Skin epidermis (tissue), 12 donors: ENCODE measurements at regions not wholly inside any gene's neighbourhood (a gene's known extent, or its start where the extent isn't known, plus 50 kb on each side); places are given as distances from the start of the nearest gene placed in this dataset.
"Not testable (repeated sequence)": the region's sequence is repeated elsewhere in the genome, so short reads cannot be mapped to it uniquely, and the experiment has no call there.

Experiments
- H3K27ac ChIP-seq, 21 experiments: fragments of 200-600 bp; sonication (generic) in 11 of 21; one replicate each; pipeline ENCODE4 v1.5.0; 2020; ENCODE audit warnings: mild to moderate bottlenecking in 3 of 21, inconsistent platforms in 2 of 21, moderate library complexity in 2 of 21
- H3K4me3 ChIP-seq, 7 experiments: fragments of 200-600 bp; sonication (generic) in 2 of 7; one replicate each; pipeline ENCODE4 v1.5.0; 2020; ENCODE audit warnings: inconsistent platforms in 2 of 7, mild to moderate bottlenecking in 2 of 7, moderate library complexity in 1 of 7

DNA sequence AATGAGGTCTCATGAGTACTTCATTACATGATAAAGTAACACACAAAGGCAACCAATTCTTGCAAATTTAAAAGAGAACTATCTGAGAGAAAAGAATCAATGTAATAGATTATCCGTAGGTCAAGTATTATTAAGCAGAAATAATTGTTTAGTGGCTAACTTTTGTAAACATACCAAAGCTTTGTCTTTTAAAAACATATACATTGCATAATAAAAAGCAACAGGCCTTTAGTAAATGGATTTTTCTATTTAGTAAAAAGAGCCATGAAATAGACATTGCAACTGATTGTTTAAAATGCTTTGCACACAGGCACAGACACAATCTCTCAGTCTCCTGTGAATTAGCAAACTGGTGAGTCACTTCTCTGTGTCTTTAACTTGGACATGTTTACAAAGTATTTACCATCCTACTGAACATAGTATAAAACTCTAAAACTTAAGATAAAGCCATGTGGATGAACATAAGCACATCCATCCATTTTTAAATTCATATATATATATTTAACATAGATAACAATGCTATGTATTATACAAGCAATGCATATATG is 518.7 kb upstream of the MGAT4C start:
- no peak overlapping the region for H3K27ac ChIP-seq
- H3K4me3 ChIP-seq = no peak overlapping the region

DNA sequence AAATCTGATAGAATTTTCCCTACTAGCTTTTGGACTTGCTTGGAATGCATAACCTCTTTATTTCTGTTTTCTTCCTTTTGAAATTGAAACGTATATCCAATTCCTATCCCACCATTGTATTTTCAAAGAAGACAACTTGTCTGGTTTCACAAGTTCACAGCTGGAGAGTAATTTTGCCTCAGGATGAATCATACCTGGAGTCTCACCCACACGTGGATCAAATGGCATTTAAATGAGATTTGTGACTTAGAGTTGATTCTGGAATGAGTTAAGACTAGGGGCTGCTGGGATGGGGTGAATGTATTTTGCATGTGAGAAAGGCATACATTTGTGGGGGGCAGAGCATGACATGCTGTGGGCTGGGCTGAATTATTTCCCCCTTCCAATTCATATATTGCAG is 516.5 kb upstream of the MGAT4C start:
- H3K27ac ChIP-seq = no peak overlapping the region
- H3K4me3 ChIP-seq = no peak overlapping the region

DNA sequence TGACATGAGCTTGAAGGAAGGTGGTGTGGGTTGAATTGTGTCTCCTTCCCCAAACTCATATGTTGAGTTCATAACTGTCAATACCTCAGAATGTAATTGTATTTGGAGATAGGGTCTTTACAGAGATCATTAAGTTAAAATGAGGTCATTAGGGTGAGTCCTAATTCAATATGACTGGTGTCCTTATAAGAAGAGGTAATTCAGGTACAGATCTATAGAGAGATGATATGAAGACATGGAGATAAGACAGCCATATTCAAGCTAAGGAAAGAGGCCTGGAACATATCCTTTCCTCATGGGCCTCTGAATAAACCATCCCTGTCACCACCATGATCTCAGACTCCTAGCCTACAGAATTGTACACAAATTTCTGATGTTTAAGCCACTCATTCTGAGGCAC is 514.7 kb upstream of the MGAT4C start:
- Histone ChIP-seq H3K4me3 (no peak overlapping the region), H3K27ac (no peak overlapping the region)

DNA sequence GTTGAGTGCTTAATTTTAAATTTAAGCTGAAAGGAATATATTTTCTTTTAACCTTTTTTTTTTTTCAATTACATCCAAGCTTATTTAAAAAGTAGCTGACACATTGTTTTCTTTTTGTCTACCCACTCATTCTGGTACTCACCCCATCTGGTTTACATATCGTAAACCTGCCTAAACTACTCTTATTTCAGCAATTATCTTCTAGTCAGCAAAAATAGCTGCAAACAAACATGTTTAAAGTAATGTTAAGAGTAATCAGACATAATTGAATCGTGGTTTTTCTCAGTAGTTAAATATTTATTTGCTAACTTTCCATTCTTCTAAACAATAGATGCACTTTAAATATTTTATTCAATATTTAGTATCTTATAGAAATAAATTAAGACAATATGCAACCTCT is 492.7 kb upstream of the MGAT4C start:
- H3K27ac ChIP-seq = no peak overlapping the region
- no peak overlapping the region for H3K4me3 ChIP-seq

DNA sequence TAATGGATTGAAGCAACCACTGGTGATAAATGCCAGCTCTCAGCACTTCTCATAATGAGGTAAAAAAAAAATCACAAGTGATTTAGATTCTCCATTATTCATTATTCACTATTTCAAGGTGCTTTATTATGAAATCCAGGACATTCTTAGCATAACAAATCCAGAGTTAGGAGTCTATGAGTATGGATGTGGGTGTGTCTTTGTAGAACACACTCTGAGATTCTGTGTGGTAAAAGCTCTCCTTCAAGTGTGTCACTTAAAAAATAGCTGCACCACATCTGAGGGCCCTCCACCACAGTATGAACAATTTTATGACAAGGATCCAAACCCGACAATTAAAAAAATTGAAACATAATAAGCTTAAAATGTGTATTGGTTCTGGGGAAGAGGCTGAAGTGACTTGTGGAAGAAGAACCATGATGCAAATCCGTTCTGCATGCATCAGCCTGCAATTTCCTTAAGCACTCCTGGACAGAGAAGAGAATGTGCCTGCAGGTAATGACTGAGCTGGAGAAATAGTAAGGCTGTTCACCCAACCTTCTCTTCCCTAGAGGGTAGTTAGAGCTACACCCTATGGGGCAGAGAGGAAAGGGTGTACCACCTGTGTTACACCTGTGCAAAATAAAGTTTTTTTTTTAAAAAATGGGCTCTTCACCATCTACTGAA is 488.5 kb upstream of the MGAT4C start:
- H3K4me3 ChIP-seq = no peak overlapping the region
- H3K27ac ChIP-seq = no peak overlapping the region

DNA sequence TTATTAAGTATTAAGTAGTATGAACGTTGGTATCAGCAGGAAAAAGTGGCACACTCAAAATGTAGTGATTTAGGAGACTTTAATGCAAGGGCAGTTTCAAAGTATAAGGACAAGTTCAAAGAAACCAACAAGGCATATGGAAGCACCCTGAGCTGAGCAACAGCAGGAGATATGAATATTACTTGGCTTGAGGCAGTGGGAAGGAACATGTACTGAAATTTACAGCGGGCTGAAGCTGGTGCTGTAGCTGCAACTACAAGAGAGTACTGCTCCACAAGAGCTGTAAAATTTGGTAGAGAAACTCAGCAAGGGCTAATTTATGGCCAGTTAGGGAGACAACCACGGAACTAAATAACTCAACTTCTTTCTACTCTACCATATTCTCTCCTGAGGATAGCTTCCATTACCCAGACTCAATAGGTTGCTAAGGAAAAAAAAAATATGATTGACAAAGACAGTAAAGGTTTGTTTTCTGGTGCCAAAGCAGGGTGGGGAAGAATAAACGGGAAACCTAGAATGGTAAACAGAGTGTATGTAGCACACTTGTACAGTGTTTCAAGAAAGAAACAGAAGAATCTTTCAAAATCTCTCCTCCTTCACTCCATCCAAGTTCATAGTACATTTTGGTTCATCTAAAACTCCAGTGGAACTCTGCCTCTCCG is 487.8 kb upstream of the MGAT4C start:
- no peak overlapping the region for H3K27ac ChIP-seq
- no peak overlapping the region for H3K4me3 ChIP-seq

DNA sequence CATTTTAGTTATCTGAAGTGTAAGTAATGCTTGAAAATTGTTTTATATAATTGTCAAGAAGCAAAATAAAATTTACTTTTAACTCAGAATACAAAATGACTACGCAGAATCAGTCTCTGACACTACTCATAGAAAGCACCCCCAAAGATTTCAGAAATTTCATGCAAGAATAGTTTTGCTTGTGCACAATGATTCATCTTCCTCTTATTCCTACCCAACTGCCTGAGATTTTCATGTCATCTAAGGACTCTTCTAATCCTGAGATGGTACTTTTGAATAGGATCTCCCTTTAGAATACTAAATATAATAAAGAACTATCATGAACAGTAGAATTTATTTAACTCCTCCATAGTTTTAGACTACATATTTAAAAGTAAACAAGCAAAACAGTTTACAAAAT is 485.3 kb upstream of the MGAT4C start:
- Histone ChIP-seq H3K4me3 (no peak overlapping the region), H3K27ac (no peak overlapping the region)

DNA sequence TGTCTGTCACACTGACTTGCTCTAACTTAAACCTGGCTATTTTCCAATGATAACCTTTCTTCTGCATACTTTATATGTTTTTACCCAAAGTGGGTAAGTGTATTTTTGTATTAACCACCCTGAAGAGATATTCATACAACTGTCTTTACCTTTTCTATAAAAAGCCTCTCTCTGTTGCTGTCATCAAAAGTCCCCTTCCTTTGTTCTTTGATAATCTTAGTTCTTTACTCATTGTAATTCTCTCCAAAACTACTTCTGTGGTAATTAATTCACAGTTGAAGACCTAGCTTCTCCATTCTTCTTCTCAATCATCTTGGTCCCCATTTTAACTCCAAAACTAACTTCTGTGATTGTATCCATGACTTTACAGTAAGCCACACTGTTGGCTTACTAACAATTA is 479.7 kb upstream of the MGAT4C start:
- Histone ChIP-seq H3K4me3 (no peak overlapping the region), H3K27ac (no peak overlapping the region)

DNA sequence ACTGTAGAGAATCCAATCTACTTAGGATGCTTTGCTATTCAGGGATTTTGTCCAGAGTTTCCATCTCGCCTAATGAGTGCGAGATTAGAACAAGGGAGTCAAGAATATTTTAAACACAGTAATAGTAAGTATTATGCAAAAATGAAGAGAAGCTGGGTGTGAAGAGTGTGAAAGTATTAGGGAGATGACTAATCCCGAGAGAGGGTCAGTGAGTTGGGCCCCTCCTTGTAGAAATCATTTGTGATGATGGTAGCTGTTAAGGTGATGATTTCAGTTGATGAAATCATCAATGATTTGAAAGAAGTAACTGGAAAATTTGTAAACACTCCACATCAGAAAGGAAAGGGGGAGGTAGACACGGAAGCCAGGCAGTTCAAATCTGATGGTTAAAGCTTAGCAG is 478.9 kb upstream of the MGAT4C start:
- H3K27ac ChIP-seq = no peak overlapping the region
- no peak overlapping the region for H3K4me3 ChIP-seq

DNA sequence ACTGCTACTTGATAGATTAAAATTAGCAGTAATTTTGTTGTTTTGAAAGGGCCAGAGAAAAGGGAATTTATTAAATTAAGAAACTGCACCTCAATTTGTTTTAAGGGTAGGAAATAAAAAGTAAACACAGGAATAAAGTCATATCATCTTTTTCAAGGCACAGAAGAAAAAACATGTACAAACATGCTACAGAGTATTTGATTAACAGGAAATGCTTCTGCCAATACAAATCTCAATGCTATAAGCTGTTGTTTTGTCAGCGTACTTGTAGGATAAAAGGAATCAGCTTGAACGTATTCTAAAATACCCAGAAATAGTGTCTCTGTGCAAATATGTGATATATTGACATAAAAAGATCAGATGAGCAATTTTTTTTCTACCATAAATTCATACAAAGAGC is 474.0 kb upstream of the MGAT4C start:
- Histone ChIP-seq H3K4me3 (no peak overlapping the region), H3K27ac (no peak overlapping the region)

DNA sequence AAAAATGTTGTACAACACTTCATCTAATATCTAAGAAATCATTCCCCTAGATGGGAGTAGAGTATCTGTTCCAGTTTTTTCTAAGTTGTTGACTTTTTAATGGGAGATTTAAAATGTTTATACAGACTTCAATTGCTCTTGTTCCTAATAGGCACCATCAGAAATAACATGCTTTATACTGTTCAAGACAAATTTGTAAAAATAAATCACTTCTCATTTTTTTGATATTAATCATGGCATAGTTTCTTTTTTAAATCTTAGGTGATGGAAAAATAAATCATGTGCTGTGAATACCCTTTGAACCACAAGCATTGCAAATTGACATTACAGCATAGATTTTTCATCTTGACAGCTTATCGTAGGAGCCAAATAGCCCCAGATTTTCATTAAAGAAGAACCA is 473.5 kb upstream of the MGAT4C start:
- no peak overlapping the region for H3K4me3 ChIP-seq
- H3K27ac ChIP-seq = no peak overlapping the region

DNA sequence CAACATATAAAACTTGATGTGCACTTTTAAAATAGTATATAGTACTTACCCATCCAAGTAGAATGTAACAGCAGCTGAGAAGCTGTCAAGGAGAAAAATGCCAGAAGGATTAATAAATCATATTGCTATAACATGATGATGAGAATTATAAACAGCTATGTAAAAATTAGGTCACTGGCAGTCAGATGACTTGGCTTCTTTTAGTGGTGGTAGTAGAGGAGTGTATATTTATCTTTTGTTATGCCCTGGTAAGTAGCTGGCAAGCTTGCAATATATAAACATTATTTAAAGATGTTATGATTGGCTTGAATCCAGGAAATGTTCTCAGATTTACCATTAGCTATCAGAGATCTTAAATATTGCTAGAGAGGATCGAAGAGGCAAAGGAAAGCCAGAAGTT is 471.0 kb upstream of the MGAT4C start:
- Histone ChIP-seq H3K27ac (no peak overlapping the region), H3K4me3 (no peak overlapping the region)

DNA sequence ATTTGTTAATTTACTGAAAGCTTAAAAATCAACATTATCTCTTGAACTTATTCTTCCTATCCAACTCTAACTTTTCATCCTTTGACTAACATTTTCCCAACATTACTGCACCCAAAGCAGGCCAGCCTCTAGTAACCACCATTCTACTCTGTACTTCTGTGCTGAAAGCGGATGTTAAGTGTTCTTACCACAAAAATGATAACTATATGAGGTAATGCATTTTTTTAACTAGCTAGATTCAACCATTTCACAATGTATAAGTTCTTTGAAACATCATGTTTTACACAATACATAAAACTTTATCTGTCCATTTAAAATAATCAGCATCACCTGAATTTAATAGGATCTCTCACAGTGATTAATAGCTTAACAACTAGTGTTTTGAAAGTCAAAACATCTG is 468.5 kb upstream of the MGAT4C start:
- H3K4me3 ChIP-seq = no peak overlapping the region
- no peak overlapping the region for H3K27ac ChIP-seq

DNA sequence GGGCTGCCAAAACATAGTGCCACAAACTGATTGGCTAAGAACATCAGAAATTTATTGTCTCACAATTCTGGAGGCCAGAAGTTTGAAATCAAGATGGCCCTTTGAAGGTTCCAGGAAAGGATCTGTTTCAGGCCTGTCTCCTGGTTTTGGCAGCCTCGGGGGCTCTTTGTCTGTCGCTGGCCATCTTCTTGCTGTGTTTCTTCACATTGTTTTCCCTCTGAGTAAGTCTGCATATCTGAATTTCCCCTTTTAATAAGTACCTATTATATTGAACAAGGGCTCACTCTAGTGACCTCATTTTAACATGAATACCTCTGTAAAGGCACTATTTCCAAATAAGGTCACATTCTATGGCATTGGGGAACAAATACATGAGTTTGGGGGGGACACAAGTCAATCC is 467.1 kb upstream of the MGAT4C start:
- H3K4me3 ChIP-seq = no peak overlapping the region
- H3K27ac ChIP-seq = no peak overlapping the region

DNA sequence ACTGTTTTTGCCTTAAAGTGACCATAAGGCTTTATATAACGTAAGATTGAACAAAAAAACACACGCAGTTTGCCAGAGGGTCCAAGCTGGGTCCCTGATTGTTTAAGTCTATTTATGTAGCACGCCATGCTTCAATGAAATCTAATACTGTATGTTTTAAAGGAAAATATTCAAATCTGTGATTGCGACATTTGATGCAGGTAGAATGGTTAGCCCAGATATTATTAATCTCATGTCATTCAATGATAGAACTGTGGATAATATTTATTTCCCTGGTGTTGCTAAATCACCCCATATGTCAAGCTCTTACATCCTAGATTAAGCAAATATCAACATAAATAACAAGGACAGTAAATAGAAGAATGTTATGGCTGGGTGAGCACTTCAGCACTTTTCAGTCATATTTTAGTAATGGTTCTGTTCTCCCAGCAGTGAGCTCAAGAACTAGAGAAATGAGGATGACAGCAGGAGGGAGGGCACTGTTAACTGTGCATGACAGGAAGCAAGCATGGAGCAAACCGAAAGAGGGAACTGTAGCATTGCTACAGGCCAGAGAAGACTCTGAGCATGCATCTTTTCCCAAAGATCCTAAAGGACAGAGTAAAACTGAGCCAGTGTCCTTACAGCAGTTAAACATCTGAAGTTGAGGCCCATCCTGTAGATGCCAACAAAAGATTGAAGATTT is 465.7 kb upstream of the MGAT4C start:
- Histone ChIP-seq H3K27ac (no peak overlapping the region), H3K4me3 (no peak overlapping the region)

DNA sequence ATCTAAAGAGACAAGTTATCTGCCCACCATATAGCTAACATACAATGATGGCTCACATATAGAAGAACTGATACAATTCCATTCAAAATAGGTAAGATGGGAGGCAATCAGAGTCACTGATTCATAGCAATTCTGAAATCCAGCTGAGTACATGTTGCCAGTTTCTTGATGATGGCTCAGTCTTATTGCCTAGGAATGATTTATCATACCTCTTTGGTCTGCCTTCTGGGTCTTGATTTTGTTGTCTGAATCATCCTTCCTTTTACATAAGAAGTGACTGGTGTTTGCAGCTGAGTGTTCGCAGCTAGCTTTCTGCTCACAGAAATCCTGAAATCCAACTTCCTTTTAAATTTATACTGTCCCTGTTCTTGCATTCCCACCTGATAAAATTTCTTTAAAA is 463.2 kb upstream of the MGAT4C start:
- Histone ChIP-seq H3K27ac (no peak overlapping the region), H3K4me3 (no peak overlapping the region)

DNA sequence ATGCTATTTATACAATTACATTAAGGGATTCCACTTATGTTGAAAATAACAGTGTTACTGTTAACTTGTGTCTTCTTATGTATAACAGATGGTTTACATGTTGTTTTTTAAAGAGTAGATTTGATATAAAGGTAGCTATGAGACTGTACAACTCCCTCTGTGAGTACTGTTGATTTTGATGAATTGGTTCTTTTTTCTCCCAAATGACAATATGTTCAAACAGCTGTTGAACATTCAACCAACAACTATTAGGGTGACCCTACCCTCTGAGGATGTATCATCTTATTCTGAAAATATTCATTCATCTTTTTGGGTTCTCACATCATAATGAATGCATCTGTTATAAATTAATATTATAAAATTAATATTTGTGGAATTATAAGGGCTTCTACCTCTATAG is 456.9 kb upstream of the MGAT4C start:
- no peak overlapping the region for H3K27ac ChIP-seq
- H3K4me3 ChIP-seq = no peak overlapping the region

DNA sequence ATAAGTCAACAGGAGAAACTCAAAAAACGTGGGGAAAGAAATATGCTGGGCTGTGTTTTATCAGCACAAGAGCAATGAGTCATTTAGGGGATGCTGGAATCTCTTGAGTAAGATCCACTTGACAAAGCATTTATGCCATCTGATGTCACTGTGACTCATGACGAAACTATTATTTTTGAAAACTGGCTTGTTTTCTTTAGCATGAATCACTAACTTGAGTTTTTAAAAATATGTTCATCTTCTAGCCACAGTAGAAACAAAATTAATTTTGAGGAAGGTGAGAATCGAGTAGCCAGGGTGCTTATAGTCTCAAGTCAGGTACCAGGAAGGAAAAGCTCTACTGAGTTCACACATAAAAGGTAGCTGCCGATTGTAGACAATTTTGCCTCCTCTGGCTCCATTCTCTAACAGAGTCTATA is 456.2 kb upstream of the MGAT4C start:
- Histone ChIP-seq H3K4me3 (no peak overlapping the region), H3K27ac (no peak overlapping the region)

DNA sequence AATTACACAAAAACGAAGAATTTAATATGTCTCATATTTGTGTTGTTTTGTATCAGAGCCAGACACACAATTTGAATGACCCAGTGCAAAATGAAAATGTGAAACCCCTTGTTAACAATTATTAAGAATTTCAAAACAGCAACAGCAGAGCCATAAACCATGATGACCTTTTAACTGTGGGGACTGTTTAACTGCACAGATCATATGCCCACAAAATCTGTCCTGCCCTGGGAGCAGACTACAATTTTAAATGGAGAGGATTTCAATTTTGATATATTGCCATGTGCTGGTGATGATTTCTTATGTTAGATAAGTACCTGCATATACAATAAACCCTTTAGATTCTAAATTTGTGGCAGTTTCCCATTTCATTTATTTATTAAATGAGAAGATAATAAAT is 455.5 kb upstream of the MGAT4C start:
- Histone ChIP-seq H3K4me3 (no peak overlapping the region), H3K27ac (no peak overlapping the region)

DNA sequence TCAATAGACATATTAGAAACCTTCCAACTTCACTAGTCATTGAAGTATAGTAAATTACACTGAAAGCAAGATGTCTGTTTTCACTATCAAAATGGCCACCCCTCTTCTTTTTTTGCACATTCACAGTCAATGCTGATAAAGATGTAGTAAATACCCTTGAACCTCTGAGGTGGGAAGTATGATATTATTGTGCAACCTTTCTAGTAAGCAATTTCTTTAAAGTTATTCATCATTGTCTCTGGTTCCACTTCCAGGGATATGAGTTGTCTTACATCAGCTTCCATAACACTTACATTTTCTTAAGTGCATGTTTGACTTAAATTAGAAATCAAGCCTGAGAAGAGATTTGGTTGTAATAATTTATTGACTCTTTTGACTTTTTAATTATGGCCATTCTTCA is 453.9 kb upstream of the MGAT4C start:
- H3K27ac ChIP-seq = no peak overlapping the region
- H3K4me3 ChIP-seq = no peak overlapping the region

DNA sequence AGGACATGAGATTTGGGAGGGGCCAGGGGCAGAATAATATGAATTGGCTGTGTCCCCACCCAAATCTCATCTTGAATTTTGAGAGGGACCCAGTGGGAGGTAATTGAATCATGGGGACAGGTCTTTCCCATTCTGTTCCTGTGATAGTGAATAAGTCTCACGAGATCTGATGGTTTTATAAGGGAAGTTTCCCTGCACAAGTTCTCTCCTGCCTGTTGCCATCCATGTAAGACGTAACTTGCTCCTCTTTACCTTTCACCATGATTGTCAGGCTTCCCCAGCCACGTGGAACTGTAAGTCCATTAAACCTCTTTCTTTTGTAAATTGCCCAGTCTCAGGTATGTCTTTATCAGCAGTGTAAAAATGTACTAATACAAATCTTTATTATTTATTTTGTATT is 452.8 kb upstream of the MGAT4C start:
- not testable (repeated sequence) for H3K4me3 ChIP-seq, H3K27ac ChIP-seq
